OCI-LY1 (cell line): ENCODE measurements at regions not wholly inside any gene's neighbourhood (a gene's known extent, or its start where the extent isn't known, plus 50 kb on each side); places are given as distances from the start of the nearest gene placed in this dataset.
"Not testable (repeated sequence)": the region's sequence is repeated elsewhere in the genome, so short reads cannot be mapped to it uniquely, and the experiment has no call there.

Experiments
- H2AFZ ChIP-seq: fragments of 200-600 bp; sonication (generic), shearing (Covaris generic); 2 replicates; pipeline ENCODE4 v1.6.0; 2014; ENCODE audit warnings: antibody characterized with exemption, mild to moderate bottlenecking, low read length
- H3F3A ChIP-seq: fragments of 200-600 bp; sonication (generic), shearing (Covaris generic); 2 replicates; pipeline ENCODE4 v1.6.0; 2014; ENCODE audit warnings: mild to moderate bottlenecking, antibody characterized with exemption, low read length, moderate library complexity; ENCODE audit not compliant: insufficient read depth
- H3K27ac ChIP-seq: fragments of 200-600 bp; sonication (generic); 2 replicates; pipeline ENCODE4 v1.5.1; 2014; ENCODE audit warnings: low read length, mixed run types, mild to moderate bottlenecking, low read depth; ENCODE audit not compliant: poor library complexity, severe bottlenecking
- H3K27me3 ChIP-seq: fragments of 200-600 bp; sonication (generic); 2 replicates; pipeline ENCODE4 v1.6.0; 2014; ENCODE audit warnings: antibody characterized with exemption, mild to moderate bottlenecking, low read length, moderate library complexity; ENCODE audit not compliant: insufficient read depth
- H3K36me3 ChIP-seq: fragments of 200-600 bp; sonication (generic); 2 replicates; pipeline ENCODE4 v1.6.1; 2014; ENCODE audit warnings: mild to moderate bottlenecking, antibody characterized with exemption, low read length, moderate library complexity, mixed read lengths; ENCODE audit not compliant: insufficient read depth
- H3K4me1 ChIP-seq: fragments of 200-600 bp; sonication (generic); 2 replicates; pipeline ENCODE4 v1.5.1; 2014; ENCODE audit warnings: mild to moderate bottlenecking, low read length, moderate library complexity; ENCODE audit not compliant: insufficient read depth, severe bottlenecking
- H3K4me2 ChIP-seq: fragments of 200-600 bp; sonication (generic), shearing (Covaris generic); 2 replicates; pipeline ENCODE4 v1.6.1; 2014; ENCODE audit warnings: low read length
- H3K4me3 ChIP-seq: fragments of 200-600 bp; sonication (generic); 2 replicates; pipeline ENCODE4 v1.5.1; 2014; ENCODE audit warnings: low read length, low read depth, mild to moderate bottlenecking, mixed read lengths; ENCODE audit not compliant: poor library complexity, severe bottlenecking
- H3K79me2 ChIP-seq: fragments of 200-600 bp; shearing (Covaris generic); 2 replicates; pipeline ENCODE4 v1.6.1; 2016; ENCODE audit warnings: mixed run types, low read length, mixed read lengths; ENCODE audit not compliant: insufficient read depth
- H3K9ac ChIP-seq: fragments of 200-600 bp; sonication (generic), shearing (Covaris generic); 2 replicates; pipeline ENCODE4 v1.6.1; 2014; ENCODE audit warnings: mild to moderate bottlenecking, low read length, mixed read lengths
- H3K9me2 ChIP-seq: fragments of 200-600 bp; sonication (generic), shearing (Covaris generic); 2 replicates; pipeline ENCODE4 v1.6.1; 2014; ENCODE audit warnings: low read depth, mild to moderate bottlenecking, low read length, mixed read lengths
- H3K9me3 ChIP-seq: fragments of 200-600 bp; shearing (Covaris generic); 2 replicates; pipeline ENCODE4 v1.6.1; 2014; ENCODE audit warnings: low read length, mixed read lengths
- H4K20me1 ChIP-seq: fragments of 200-600 bp; sonication (generic), shearing (Covaris generic); 2 replicates; pipeline ENCODE4 v1.6.0; 2016; ENCODE audit warnings: mild to moderate bottlenecking, low read length; ENCODE audit not compliant: insufficient read depth
- CTCF ChIP-seq: fragments of 200-600 bp; sonication (generic), shearing (Covaris generic); IDR thresholded peaks from 2 replicates; pipeline ENCODE4 v1.5.1; 2017; ENCODE audit warnings: mild to moderate bottlenecking, antibody characterized with exemption, low read length, moderate library complexity, mixed read lengths
- EZH2 ChIP-seq: fragments of 200-600 bp; sonication (generic), shearing (Covaris generic); IDR thresholded peaks from 2 replicates; pipeline ENCODE4 v1.8.0; 2017; ENCODE audit warnings: borderline replicate concordance, mixed run types, mild to moderate bottlenecking, antibody characterized with exemption, low read length, moderate library complexity, mixed read lengths

- no peaks in the 10 kb centered on the region for H3K27me3 ChIP-seq
- no peaks in the 10 kb centered on the region for H3F3A ChIP-seq
- no peaks in the 10 kb centered on the region for H3K36me3 ChIP-seq
- no peak overlapping the region for H2AFZ ChIP-seq
- no peak overlapping the region for H3K27ac ChIP-seq
- no peaks in the 10 kb centered on the region for H3K79me2 ChIP-seq
- H3K4me2 ChIP-seq = no peak overlapping the region
- TF ChIP-seq EZH2 (no peak), CTCF (no peak)
- H3K4me3 ChIP-seq = no peak overlapping the region
- no peaks in the 10 kb centered on the region for H3K4me1 ChIP-seq
- H3K9me3 ChIP-seq = no peaks in the 10 kb centered on the region
- H3K9me2 ChIP-seq = no peaks in the 10 kb centered on the region
- H4K20me1 ChIP-seq = no peaks in the 10 kb centered on the region
- H3K9ac ChIP-seq = no peak overlapping the region
Observed at GRCh38 chr13:61215601-61216000, 200.0 kb downstream of the PCDH20 start.

GRCh38 chr13:61215116-61215515 lies 200.5 kb downstream of the PCDH20 start:
- Histone ChIP-seq H3K27ac (no peak overlapping the region), H3K36me3 (no peaks in the 10 kb centered on the region), H3K79me2 (no peaks in the 10 kb centered on the region), H3K4me2 (no peak overlapping the region), H3K9me3 (no peaks in the 10 kb centered on the region), H3K27me3 (no peaks in the 10 kb centered on the region), H3F3A (no peaks in the 10 kb centered on the region), H3K9me2 (no peaks in the 10 kb centered on the region), H3K4me1 (no peaks in the 10 kb centered on the region), H4K20me1 (no peaks in the 10 kb centered on the region), H3K4me3 (no peak overlapping the region), H3K9ac (no peak overlapping the region), H2AFZ (no peak overlapping the region)
- no peak for TF ChIP-seq EZH2
- TF ChIP-seq CTCF = no peak

DNA sequence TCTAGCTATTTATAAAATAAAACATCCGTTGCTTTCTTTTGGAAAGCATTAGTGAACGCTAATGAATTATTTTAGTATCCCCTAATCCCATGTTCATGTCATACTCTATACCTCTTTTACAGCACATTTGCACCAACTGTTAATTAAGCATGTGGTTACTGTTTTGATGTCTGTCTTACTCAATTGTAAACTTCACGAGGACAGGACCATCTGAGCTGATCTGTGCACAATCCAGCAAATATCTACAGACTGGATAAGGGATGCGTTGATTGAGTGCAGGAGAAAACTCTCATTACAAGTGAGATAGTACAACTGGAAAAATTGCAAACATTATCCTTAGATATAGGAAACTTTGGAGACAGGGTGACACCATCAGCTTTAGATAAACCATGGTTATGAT lies 201.1 kb downstream of the PCDH20 start:
- Histone ChIP-seq H3K9me2 (no peaks in the 10 kb centered on the region), H3K79me2 (no peaks in the 10 kb centered on the region), H3F3A (no peaks in the 10 kb centered on the region), H2AFZ (no peak overlapping the region), H3K9ac (no peak overlapping the region), H3K36me3 (no peaks in the 10 kb centered on the region), H3K4me2 (no peak overlapping the region), H3K27me3 (no peaks in the 10 kb centered on the region), H4K20me1 (no peaks in the 10 kb centered on the region), H3K4me1 (no peaks in the 10 kb centered on the region), H3K4me3 (no peak overlapping the region), H3K27ac (no peak overlapping the region), H3K9me3 (no peaks in the 10 kb centered on the region)
- no peak for TF ChIP-seq EZH2
- TF ChIP-seq CTCF = no peak

DNA sequence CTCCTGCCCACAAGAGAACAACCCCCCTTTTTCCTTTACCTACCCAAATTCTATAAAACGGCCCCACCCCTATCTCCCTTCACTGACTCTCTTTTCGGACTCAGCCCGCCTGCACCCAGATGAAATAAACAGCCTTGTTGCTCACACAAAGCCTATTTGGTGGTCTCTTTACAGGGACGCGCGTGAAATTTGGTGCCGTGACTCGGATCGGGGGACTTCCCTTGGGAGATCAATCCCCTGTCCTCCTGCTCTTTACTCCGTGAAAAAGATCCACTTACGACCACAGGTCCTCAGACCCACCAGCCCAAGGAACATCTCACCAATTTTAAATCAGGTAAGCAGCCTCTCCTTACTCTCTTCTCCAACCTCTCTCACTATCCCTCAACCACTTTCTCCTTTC lies 209.8 kb downstream of the PCDH20 start:
- not testable (repeated sequence) for H3K9me3 ChIP-seq, H3K4me1 ChIP-seq, H2AFZ ChIP-seq, H3K9me2 ChIP-seq, H3K27ac ChIP-seq, H3F3A ChIP-seq, H3K36me3 ChIP-seq, H3K4me3 ChIP-seq, H3K9ac ChIP-seq, H3K4me2 ChIP-seq, H3K27me3 ChIP-seq, H3K79me2 ChIP-seq, H4K20me1 ChIP-seq
